Fibroblast of skin of right quadriceps (primary cell): ENCODE measurements at regions not wholly inside any gene's neighbourhood (a gene's known extent, or its start where the extent isn't known, plus 50 kb on each side); places are given as distances from the start of the nearest gene placed in this dataset.

ENCODE experiments used
- DNase-seq: peaks from one replicate; pipeline ENCODE4 v3.0.0-alpha.2; 2013

DNA sequence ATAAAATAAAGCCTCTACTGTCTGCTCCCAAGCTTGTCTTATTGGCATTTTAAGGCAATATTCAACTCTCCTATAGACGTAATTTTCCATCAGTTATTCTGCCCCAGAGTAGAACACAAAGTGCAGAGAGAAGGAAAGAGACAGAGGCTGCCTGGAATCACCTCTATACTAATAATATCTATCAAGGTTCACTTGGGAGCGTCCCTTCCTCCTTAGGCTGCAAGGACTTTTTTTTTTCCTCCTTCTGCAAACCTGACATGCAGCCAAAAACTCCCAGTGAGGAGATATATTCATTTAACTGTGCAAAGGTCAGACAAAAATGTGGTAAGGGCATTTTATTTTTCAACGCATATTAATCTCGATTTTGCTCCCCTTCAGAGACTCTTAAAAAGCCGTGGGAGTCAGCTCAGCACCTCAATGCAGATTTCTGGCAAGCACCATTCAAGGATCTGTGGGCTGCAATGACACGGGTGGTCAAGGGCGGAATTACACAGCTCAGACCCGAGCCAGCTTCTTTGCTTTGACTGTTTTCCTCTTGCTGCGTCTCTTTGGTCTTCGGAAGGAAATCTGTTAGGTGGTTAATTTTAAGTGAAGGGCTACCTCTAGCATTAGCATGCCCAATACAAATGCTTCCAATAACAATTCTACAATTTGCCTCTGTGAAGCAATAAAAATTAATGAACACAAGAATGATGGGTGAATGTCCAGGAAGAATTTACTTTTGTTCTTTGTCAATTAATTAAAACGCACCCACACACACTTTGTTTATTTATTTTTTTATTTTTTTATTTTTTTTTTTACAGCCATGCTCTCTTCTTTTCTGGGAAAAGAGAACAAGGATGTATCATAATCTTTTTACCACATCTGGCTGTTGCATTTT, 587.7 kb upstream of the GRAMD2B start:
- peak; percentile 15 for DNase-seq

DNA sequence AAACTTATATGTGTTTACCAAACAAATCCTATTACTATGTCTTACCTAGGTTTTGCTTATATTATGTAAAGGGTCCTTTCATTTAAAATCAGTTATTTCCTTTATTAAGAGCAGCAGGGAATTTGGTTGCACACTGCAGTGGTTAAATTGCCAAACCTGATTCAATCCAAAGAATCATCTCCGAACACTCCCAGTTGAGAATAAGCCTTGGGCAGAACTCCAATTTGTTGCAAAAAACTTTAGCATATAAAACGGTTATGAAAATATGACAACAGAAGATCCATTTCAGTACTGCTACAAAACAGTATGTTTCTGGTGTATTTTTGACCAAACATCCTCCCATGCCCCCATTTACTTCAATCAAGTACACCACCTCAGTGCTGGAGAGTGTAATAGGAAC, 587.0 kb upstream of the GRAMD2B start:
- DNase-seq = no peak

DNA sequence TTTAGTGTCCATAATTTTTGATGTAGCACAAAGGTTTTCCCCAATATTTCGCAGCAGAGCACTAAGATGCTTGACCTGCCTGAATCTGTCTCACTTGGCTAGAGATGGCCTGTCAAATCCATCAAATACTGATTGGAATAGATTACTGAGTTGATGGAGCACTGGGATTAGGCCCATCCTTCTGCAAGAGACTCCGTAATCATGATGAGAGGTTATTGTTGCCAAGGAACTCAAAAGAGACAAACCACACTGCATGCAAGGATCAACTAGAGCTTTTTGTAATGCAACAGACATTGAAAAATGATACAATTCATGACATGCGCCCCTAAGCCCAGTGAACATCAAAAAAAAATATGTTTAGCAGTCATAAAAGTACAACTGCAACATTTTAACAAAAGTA, 585.3 kb upstream of the GRAMD2B start:
- DNase-seq = no peak

DNA sequence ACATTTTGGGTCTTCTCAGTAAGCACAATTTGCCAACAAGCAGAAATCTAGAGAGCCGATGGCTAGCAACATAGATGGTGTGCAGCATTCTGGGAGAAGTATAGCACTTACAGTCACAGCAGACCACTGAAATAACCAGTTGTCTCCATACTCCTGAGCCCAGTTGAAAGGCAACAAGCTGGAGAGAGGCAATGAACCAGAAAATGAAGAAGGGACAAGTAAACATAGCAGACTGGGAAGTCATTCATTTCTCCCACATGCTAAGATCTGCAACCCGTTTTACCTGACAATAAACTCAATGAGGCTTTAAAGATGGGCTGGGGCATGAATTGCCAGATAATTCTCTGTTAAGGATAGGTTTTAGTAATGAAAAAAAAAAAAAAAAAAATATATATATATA, 575.6 kb upstream of the GRAMD2B start:
- DNase-seq = no peak

DNA sequence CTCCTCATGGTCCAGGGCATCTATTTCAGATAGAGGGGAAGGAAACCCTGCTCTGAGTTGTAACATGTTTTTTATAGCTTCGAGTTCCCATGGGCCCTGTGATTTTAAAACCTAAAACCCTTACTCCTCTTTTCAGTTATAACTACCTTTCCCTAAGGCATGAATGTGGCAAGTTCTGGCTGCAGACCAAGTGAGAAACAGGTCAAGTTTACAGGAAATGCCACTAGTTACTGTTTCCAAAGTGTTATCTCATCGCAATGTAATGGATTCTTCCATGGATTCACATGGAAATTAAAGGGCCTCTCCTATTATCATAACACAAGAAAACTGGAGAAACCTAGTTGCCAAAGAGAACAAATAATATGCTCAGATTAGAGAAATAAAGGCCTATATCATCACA, 574.5 kb upstream of the GRAMD2B start:
- no peak for DNase-seq

DNA sequence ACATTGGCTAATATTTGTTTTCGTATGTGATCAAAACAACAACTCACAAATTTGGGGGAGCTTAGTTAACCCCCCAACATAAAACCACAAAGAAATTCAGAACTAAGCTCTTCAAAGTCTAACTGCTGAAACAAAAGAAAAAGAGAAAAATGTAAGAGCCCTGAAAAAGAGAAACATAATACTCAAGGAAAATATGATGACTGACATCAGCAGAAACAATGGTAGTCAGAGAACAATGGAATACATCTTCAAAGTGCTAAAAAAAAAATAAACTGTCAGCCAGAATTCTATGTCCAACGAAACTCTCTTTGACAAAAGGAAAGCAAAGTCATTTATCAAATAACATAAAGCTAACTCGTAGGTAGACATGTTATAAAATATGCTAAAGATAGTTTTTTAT, 566.3 kb upstream of the GRAMD2B start:
- no peak for DNase-seq

DNA sequence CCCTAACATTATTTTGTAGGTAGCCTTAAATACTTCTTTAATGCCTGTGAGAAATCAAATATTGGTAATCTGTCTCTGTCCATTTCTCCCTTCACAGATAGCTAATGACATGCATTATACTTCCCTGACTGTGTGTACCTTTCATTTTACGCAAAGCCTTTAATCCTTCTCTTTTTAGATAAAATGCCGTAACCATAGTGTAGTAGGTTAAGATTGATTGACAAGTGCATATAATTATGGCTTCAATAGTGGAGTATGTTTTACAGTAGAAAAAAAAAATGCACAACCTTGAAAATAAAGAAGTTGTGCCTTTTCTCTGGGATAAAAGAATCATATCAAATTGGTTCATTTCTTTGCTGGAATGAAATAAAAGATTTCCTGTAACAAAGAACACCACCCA, 559.6 kb upstream of the GRAMD2B start:
- DNase-seq = no peak

DNA sequence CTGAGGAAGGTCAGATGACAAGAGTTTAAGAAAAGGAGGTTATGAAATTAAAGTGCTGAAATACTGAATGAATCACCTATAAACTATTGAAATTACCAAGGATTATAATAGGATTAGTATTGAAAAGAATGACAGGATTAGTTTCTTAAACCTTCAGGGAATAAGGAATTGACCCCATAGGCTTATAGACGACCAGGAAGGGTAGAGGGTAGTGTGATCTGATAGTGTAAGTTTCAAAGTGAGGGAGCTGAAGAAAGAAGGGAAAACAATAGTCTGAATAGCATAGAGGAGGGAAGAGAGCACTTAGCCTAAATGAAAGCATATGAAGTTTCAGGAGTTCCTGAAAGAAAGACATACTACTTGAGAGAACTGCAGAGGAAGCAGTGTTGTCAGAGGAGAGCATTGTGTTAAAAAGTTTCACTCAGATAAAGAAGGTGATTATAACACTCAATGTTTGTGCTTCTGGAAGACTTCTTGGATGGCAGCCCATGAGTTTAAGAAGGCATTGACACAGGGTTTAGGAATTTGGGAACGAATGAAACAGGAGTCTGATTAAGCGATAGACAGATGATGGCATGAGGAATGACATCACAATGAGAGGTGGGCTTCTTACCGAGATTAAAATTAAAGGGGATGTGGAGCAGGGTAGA, 557.9 kb upstream of the GRAMD2B start:
- peak; percentile 41 for DNase-seq

DNA sequence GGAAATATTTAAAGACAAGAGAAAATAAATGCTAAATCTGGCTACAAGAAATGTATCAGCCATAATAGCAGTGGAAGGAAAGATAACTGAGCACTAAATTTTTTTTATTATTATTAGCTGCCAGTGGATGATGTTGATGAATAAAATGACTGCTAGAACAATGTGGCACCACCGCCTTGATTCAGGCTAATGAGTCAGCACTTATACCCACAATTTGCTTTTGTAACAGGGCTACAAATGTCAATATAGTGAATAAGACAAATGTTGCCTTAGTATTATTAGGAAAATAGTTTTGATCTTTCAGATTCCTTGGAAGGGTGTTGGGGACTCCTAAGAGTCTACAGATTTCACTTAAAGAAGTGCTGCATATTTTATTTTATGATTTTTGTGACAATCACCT, 555.2 kb upstream of the GRAMD2B start:
- no peak for DNase-seq

DNA sequence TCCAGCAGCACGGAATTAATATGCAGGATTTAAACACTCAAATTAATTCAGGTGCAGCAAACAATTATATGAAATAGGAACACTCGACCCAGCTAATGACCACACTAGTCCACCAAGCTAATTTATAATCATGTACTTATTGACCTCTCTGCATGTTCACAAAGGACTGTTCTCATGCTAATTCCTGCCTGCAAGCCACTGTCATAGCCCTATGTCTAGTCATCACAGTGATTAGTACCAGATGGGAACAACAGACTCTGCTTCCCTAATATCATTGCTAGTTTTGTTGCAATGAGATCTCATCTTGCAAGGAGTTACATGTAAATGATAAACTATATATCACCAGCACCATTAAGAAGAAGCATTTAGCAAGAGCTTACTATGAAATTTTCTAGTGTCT, 553.0 kb upstream of the GRAMD2B start:
- peak; percentile 80 for DNase-seq

DNA sequence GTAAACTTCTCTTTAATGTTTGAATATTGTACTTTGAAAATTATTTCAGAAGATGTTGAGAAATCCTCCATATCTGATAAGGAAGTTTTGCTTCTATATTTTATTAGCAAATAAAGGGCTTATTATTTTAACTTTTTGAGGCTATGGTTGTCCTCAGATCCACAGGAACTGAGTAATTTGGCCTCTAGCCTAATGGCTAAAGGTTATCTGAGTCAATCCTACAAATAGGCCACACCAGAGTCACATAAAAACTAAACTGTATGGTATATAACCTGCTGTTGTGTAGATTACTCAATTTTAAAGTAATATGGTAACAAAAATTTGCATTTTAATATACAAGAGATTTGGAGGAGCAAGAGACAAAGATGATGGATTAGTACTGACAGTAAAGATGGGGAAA, 549.2 kb upstream of the GRAMD2B start:
- DNase-seq = no peak

DNA sequence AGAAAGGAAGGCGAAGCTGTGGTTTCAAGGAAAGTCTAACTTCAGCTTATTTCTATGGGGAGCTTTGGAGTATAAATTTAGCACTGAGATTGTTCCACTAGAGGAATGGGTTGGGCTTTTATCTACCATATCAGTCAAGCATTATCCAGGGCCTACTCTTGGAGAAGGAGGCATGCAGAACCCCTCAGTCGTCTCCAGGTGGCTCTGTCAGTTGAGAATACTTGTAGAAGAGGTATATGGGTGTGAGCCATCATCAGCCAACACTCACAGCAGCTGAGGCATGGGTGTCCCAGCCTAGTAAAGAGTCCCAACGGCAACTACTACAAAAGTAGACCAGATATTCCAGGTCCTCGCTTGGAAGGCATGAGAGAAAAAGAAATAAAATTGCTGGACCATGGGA, 548.5 kb upstream of the GRAMD2B start:
- no peak for DNase-seq

DNA sequence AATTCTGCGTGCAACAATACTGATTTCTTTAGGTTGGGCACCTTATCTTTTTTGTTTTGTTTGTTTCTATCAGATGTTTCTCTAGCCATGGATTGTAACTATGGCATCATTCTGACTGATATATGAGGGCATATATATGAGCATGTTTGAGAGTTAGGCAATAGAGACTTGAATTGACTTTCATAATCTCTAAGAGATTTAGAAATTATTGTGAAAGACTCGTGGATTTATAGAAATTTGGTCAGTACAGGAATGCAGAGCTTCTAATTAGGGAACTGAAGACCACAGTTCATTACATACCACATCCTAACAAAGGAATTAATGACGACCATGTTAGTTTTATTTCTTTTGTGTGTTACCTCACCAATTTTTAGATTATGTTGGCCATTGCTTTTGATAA, 546.0 kb upstream of the GRAMD2B start:
- DNase-seq = peak; percentile 12

DNA sequence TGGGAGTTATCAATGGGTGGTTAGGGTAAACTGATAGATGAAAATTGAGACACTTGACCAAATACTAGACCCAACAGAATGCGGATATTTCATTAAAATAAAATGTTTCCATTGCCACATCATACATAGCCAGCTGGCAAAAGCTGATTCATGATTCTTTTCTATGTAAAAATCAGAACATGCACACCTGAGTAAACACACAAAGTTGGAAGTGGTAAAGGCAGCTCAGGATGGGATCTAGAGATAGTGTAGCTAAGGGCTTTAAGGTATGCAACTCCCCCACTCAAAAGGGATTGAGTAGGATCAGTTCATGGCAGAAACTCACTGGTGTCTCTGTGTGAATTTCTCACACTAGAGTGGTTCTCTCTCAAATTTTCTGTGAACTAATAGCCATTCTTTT, 541.1 kb upstream of the GRAMD2B start:
- DNase-seq = no peak

DNA sequence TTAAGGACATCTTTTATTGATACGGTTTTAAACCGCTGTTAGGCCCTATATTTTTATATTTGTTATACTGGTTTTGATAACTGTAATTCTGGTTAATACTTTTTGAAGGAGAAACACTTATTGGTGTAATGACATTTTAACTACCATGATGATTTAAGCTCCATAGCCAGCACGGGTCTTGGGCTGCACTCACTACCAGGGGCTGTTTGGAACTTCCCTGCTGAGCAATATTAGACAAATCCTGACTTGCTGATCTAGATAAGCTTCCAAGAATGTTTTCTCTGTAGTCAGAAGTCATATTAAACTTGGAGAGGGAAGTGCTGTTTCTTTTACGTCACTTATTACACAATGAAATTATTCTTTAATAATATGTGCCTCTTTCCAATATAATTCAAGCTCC, 540.0 kb upstream of the GRAMD2B start:
- no peak for DNase-seq

DNA sequence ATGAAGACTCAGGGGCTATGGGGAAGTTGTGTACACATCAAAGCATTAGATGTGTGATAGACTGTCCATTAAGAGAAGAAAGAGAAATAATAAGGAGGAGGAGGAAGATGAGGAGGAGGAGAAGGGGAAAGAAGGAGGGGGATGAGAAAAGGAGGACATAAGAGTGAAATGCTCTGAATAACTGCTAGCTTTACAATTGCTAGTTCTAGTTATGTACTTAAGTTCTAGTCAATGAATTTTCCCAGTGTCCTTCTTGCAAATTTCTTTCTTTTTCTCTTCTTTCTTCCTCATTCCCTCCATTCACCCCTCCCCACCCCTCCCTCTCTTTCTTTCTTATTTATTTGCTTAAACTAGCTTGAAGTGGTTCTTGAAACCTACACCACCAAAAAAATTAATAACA, 534.9 kb upstream of the GRAMD2B start:
- DNase-seq = no peak

DNA sequence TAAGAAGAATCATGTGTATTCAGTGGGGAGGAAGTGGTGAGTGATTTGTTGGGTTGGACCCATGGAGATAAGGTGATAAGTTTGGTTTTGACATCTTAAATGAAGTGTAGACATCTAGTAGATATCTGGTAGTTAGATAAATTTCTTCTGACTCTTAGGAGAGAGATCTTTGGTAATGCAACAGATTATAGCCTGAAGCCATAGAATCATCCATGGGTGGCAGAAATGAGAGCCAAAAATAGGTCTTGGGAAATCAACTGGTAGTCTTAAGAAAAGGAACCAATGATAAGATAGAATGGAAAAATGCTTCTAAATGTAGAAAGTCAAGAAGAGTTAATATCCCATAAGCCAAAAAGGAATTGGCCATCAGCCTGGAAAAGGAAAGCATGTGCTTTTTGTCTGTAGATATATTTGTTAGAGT, 532.7 kb upstream of the GRAMD2B start:
- DNase-seq = no peak

DNA sequence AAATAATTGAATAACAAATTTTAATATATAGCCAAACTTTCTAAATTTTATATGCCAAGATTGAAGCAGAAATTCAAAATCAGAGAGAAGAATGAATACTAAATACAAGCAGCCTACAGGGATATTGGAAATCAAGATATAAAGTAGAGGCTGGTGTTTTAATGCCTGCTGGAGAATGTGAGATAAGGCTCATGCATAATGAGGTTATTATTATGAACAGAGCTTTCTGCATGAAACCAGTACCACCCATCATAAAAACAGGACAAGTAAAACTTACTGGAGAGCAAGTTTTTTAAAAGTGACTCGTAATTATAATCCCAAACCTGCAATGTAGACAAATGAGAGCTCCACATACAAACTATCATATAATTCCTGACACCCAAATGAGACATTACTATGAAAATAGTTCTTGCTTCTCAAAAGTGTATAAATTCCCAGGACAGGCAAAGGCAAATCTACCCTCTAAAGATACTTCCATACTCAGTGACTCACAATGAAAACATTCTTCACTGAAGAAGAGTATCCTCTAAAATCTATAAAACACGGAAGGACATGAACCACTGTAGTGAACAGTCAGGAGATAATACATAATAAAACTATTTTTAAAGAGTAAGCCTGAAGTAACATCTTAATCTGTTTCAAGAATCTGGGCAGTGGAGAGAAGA, 532.0 kb upstream of the GRAMD2B start:
- DNase-seq = peak; percentile 18

DNA sequence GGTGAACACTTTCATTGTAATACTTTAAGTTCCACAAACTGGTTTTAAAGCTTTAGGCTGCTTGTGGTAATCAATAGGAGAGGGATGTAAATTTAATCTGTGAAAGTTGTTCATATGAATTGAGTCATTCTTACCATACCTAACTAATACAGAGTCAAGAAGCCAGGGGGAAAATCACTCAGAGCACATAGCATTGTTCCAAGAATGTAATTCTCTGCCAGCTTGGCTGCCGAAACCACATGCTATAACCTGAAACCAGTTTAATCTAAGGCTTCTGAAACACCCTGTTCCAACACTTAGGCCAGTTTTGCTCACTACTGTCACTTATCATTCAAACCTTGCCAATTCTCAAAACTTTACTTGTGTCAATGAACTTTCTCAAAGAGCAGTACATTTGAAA, 528.8 kb upstream of the GRAMD2B start:
- DNase-seq = peak; percentile 5

DNA sequence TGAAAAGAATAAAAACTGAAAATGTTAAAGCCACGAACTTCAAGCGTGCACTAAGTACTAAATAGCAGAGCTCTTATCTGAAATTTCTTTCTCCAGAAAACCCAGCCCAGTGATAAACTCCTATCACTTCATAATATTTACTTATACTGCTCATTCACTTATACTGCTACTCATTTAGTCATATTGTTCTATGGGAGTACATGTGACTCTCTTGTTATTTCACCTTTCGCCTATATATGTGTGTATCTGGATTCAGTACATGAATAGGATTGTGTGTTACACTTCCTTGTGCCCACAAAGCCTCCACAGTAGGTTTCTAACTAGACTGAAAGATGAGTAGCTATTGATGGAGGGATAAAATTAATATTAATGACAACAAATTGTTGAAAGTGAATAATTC, 526.8 kb upstream of the GRAMD2B start:
- no peak for DNase-seq

DNA sequence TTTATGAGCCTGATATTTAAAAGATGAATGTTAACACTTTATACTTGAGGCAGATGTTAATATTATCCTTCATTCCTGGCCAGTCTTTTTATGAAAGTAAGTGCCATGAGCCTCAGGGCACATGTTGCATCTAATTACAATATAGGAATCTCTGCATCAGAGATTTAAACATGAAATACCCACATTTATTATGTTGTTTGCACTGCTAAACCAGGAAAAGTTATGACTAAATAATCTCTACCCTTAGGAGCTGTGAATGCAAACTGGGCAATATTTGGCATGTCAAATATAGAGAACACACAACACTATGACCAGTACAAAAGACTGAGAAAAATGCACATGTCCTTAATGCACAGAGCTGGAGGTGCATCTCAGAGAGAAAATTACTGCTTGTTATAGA, 526.1 kb upstream of the GRAMD2B start:
- DNase-seq = no peak

DNA sequence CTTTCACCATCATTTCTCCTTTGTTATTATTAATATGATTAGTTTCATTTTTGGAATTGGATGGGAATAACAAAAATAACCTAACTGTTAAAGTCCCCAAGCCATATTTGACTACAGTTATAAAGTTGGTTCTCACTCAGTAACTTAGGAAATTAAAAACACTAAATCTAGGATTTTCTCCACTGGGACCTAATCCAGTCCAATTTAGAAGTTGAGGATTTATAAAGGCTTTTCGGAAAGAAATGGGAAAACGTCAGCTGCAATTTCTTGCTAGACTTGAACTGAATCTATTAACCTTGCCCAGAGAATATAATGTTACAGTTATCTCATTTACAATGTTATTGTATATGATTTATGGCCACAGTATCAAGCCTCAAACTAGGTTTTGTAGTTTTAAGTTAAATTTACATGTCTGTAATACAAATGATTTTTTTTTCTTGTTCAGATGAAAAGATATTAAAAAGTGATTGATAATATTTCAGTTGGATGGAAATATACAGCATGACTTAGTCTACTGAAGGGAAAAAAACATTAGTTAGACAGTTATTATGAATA, 524.3 kb upstream of the GRAMD2B start:
- no peak for DNase-seq

DNA sequence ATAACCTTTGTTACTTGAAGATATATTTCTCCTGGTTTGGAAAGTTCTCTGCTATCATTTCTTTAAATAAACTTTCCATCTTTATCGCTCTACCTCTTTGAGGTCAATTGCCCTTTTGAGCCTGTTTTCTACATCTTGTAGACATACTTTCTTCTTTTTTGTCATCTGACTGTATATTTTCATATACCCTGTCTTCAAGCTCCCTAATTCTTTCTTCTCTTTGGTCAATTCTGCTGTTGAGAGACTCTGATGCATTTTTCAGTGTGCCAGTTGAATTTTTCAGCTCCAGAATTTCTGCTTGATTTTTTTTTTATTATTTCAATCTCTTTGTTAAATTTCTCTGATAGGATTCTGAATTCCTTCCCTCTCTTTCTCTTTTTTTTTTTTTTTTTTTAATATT, 511.2 kb upstream of the GRAMD2B start:
- DNase-seq = no peak

DNA sequence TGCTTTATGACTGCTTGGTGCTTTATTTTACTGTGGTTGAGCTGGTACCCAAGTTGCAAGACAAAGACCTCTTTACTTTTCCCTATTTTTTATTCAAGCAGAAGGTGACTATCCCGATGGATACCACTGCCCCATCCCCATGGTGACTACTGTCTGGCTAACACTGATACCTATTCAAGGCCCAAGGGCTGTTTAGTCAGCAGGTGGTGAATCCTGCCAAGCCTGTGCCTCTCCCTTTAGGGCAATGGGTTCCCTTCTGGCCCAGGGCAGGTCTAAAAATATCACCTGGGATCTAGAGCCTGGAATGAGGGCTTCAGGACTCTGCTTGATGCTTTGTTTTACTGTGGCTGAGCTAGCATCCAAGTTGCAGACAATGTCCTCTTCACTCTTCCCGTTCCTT, 510.0 kb upstream of the GRAMD2B start:
- no peak for DNase-seq
